GM18861 (cell line): ENCODE measurements at regions not wholly inside any gene's neighbourhood (a gene's known extent, or its start where the extent isn't known, plus 50 kb on each side); places are given as distances from the start of the nearest gene placed in this dataset.

Experiments
- ATAC-seq: cut with Tn5 transposase; IDR thresholded peaks from one replicate; pipeline ENCODE4 v1.9.1; 2021; ENCODE audit not compliant: unreplicated experiment

DNA sequence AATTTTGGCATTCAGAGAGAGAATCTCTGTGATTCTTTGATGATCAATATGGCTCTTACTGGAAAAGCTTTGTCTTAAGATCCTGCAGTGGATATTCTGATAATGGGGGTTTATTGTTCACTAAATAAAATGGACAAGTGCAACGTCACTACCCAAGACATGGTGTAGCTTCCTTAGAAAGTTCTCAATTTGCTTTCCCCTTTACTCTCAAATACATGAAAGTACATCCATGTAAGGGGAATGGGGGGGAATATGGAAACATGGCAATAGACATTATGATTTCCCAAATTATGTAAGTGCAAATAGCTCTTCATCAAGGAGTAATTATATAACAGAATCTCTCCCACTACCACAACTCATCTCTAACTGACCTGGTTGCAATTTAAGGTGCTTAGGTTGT is 126.3 kb upstream of the DPYD start:
- ATAC-seq: no peak

GRCh38 chr1:98045767-98046641 is 125.2 kb upstream of the DPYD start:
- ATAC-seq: no peak

- no peak for ATAC-seq
Observed at GRCh38 chr1:98045211-98045766, 124.5 kb upstream of the DPYD start.

GRCh38 chr1:98044766-98045165 is 123.9 kb upstream of the DPYD start:
- ATAC-seq: no peak

DNA sequence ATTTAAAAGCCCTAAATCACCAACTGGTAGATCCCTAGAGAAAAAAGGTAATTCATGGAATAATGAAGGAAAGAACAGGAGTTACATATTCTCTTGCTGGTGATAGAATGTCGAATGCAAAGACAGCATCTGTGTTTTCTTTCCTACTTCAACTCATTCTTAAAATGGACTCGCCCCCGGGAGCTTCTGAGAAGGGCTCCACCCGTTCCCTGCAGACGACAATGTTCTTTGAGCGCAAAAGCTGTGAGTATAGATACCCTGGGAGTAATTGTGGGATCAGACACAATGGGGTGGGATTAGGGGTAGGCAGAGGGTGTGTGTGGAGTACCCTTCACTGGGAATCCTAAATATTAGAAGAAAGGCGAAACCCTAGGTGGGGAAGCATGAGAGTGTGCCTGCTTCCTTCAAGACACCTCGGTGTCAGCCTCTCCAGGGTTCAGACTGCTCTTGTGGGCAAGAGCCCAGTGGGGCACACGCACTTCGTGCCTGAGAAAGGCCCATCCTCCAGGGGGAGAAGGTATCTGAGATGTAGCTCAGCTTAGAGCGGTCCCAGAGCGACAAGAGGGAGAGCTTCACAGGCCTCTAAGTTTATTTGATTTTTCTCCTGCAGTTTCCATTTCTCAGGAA is 123.3 kb upstream of the DPYD start:
- ATAC-seq: no peak

DNA sequence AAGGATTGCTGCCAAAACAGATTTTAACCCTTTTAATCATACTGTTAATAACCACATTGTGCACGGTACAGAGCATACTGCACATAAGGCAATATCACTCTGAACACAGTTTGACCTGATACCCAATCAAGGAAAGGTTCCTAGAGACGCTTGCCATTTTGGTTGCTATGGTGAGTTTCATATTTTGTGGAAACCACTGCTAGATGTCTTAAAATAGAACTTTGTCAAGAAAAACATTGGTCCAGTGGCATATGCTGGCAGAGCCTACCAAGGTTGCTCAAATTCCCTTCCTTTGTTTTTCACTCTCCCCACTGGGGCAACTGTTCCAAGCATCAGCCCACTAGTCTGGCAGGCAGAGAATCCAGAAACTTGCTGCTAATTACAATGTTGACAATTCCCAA is 114.8 kb upstream of the DPYD start:
- ATAC-seq: no peak

DNA sequence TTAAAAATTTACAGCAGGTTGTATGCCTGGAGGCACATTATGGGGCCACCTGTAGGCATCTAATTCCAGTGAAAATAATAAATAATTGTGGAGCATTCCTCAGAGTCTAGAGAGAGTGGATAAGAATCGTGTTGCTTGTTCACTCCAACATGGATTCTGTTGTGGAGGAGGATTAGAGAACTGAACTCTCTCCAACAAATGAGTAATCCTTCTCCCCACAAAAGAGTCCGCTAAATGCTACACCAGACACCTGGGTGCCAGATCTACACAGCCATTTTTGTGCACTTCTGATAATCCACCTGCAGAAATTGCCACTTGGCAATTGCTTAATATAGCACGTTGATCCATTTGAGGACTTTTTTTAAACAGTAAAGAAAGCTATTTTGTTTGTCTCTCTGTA is 113.7 kb upstream of the DPYD start:
- ATAC-seq: no peak

DNA sequence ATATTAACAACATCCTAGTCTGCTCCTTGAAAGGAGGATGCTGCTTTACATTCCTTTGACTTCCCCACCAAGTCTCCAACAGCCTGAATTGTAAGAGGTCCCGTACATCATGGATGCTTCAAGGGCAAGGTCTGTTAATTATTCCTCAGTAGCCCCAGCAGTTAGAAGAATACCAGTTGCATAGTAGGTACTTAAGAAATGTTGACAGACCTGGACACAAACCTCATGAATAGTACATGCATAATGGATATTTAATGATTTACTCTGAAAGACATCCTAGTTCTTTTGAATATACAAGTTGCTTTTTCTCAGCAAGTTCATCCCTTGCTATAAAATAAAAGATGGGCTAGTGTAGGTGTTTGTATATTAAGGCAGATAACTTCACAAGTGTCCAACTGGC is 112.1 kb upstream of the DPYD start:
- no peak for ATAC-seq

- no peak for ATAC-seq
Observed at GRCh38 chr1:98030976-98031375, 110.1 kb upstream of the DPYD start.

DNA sequence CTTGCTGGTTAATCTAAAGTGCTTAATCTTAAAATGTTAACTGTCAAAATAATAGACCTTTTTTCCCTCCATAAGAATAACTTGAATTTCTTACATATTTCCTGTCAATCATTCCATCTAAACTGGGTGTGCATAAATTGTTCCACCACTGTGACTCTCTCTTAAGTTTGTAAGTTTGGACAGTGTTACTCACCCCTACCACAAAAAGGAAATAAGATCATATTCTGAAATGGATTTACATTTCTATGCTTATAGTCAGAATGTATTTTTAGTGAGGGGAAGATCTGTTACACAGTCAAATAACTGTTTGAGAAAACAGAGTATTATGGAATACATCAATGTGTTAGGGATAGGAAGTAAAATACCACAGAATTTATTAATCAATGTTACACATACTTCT is 109.6 kb upstream of the DPYD start:
- no peak for ATAC-seq

DNA sequence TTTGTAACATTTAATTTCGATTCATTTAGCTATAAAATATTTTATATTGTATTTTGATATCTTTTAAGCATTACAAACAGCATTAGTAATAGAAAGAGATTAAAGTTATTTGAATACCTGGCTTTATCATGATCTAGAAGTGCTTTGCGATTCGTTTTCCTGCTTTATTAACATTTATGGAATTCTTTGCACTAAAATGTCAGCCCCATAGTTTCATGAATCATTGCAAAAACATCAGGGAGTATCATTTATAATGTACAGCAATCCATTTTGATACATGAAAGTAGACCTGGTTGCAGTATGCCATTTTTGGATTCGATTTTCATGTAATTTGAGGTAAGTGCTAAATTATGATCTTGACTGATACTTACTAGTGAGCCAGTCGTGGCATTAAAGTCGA is 108.0 kb upstream of the DPYD start:
- no peak for ATAC-seq

- ATAC-seq: no peak
Observed at GRCh38 chr1:98027103-98027705, 106.4 kb upstream of the DPYD start.

GRCh38 chr1:98025858-98026257 is 105.0 kb upstream of the DPYD start:
- ATAC-seq: no peak

DNA sequence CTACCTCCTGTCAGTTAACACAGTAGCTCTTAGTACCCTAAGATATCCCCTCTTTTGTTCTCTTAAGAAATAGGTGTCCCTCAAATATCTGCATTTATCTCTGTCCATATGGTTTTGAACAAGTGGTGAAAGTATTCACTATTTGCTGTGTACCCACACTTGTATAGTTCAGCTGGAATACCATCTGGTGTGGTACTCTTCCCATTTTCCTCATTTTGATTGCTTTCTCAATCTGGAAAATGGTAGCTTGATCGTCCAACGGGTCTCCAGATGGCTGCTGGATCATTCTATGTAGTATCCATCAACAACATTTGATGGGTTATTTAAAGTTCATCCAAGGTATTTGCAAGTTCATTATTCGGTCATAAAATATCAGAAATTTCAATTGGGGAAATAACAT is 100.3 kb upstream of the DPYD start:
- ATAC-seq: no peak

- no peak for ATAC-seq
Observed at GRCh38 chr1:98019747-98020146, 98.9 kb upstream of the DPYD start.

DNA sequence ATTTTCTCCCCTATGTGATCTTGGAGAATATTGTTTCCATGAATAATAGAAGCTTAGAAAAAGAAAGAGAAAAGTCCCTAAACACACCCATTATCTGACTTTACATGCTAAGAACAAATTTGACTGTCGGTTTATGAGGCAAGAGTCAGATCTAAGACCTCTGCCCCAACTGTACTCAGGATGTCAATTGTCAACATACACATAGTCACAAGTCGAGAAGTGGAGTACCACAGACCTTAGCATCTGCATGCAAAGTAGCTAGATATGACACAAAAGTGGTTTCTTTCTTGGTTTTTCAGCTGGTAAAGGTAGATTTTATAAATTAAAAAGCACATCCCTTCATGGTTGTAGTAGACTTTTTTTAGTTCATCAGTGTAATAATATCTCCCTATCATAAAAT is 97.2 kb upstream of the DPYD start:
- no peak for ATAC-seq

DNA sequence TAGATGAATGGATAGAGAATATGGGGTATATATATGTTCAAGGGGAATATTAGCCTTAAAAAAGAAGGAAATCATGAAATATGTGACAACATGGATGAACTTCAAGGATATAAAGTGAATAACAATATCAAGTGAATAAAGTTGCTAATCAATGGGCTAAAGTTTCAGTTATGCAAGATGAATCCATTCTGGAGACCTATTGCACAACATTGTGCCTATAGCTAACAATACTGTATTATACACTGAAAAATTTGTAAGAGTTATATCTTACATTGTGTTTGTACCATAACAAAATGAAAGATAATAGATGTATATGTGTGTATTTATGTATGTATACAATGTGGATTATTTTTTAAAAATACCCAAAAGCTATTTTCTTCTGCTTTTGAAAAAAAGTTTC is 96.3 kb upstream of the DPYD start:
- ATAC-seq: no peak

GRCh38 chr1:98008373-98008772 is 87.5 kb upstream of the DPYD start:
- ATAC-seq: no peak

GRCh38 chr1:98005326-98006010 is 84.6 kb upstream of the DPYD start:
- ATAC-seq: no peak

DNA sequence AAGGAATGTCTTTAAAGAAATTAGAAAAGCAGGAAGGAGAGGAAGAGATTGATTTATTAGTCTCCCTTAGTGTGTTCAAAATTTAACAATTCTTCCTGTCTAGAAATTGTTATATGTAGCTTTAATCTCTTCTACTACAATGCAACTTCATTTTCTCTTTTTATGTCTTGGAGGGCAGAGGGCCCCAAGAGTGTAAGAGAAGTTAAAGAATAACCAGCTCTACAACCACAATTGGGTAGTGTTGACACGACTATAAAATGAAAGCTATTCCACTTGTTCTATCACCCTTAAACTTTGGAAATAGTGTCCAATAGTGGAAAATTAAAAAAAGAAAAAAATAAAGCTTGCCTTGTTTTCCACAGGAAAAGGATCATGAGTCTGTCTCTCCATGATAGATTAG is 82.6 kb upstream of the DPYD start:
- peak; percentile 62 for ATAC-seq

DNA sequence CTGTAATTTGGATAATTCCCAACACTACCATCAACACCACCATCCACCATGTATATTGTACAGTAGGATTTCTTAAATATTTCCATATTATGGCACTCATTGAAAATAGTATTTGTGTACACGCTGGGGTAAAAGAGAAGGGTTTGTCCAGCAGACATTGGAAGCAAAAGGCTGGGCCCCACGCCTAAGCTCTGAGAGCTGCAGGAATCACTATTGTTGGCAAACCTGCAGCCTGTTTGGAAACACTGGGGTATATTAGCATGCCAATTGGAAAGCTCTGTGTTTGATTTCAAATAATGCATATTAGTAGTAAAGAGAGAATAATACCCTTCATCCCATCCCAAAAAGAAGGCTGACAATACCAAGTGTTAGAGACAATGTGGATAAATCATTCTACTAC is 81.5 kb upstream of the DPYD start:
- no peak for ATAC-seq
